ENCODE measurements at regions not wholly inside any gene's neighbourhood (a gene's known extent, or its start where the extent isn't known, plus 50 kb on each side); places are given as distances from the start of the nearest gene placed in this dataset.

- Histone ChIP-seq H2AFZ (ENCODE audit: control insufficient read depth, low read length) (no peak overlapping the region), H3K36me3 (ENCODE audit: control insufficient read depth in 2 of 2, extremely low read depth in 1 of 2, insufficient read depth in 2 of 2, low read length in 2 of 2) (no peaks in the 10 kb centered on the region), H3K9me3 (ENCODE audit: control insufficient read depth, low read depth, low read length) (no peaks in the 10 kb centered on the region), H3K27me3 (ENCODE audit: control insufficient read depth, extremely low read depth, insufficient read depth, low read length) (no peaks in the 10 kb centered on the region), H4K20me1 (ENCODE audit: control insufficient read depth, extremely low read depth, insufficient read depth, low read length) (no peaks in the 10 kb centered on the region), H3K79me2 (ENCODE audit: control insufficient read depth, insufficient read depth, low read length) (no peaks in the 10 kb centered on the region), H3K27ac (ENCODE audit: control insufficient read depth, insufficient read depth, low read length) (no peak overlapping the region), H3K4me1 (ENCODE audit: control insufficient read depth, extremely low read depth, insufficient read depth, low read length) (no peaks in the 10 kb centered on the region), H3K9ac (ENCODE audit: control insufficient read depth, extremely low read depth, insufficient read depth, low read length) (no peak overlapping the region), H3K4me2 (ENCODE audit: control insufficient read depth, extremely low read depth, insufficient read depth, low read depth, low read length) (no peak overlapping the region), H3K4me3 (ENCODE audit: control insufficient read depth in 2 of 3, extremely low read depth in 1 of 3, insufficient read depth in 2 of 3, low read depth in 1 of 3, low read length in 3 of 3) (no peak overlapping the region), H3K9me1 (ENCODE audit: control insufficient read depth, extremely low read depth, insufficient read depth, low read length) (no peaks in the 10 kb centered on the region)
- dilution Hi-C loops (cut with MboI; ENCODE audit: extremely low pct_ligation_motif_present, low sequenced_read_pairs) = no loop called here
- DNase-seq (ENCODE audit: low read depth, low spot score) (no peak), FAIRE-seq (no peak)
- TF ChIP-seq CTCF (optimal IDR thresholded peaks at IDR 0.05 in 1 of 3, IDR thresholded peaks at IDR 0.05 in 1 of 3, conservative IDR thresholded peaks at IDR 0.05 in 1 of 3; ENCODE audit: extremely low read depth in 1 of 3, insufficient read depth in 2 of 3, low read length in 3 of 3) (no peak), EZH2 (IDR thresholded peaks at IDR 0.05; ENCODE audit: low read length) (no peak)
Observed at GRCh38 chr9:80090317-80090716, 518.6 kb downstream of the TLE4 start.

GRCh38 chr9:80086822-80087345 lies 515.1 kb downstream of the TLE4 start:
- H3K27ac ChIP-seq (ENCODE audit: control insufficient read depth, insufficient read depth, low read length) = no peak overlapping the region
- TF ChIP-seq EZH2 (IDR thresholded peaks at IDR 0.05; ENCODE audit: low read length) (no peak), CTCF (optimal IDR thresholded peaks at IDR 0.05 in 1 of 3, IDR thresholded peaks at IDR 0.05 in 1 of 3, conservative IDR thresholded peaks at IDR 0.05 in 1 of 3; ENCODE audit: extremely low read depth in 1 of 3, insufficient read depth in 2 of 3, low read length in 3 of 3) (no peak)
- no peaks in the 10 kb centered on the region for H3K9me1 ChIP-seq (ENCODE audit: control insufficient read depth, extremely low read depth, insufficient read depth, low read length)
- no peaks in the 10 kb centered on the region for H3K27me3 ChIP-seq (ENCODE audit: control insufficient read depth, extremely low read depth, insufficient read depth, low read length)
- no peak for DNase-seq (ENCODE audit: low read depth, low spot score)
- no peaks in the 10 kb centered on the region for H3K4me1 ChIP-seq (ENCODE audit: control insufficient read depth, extremely low read depth, insufficient read depth, low read length)
- no peak overlapping the region for H3K9ac ChIP-seq (ENCODE audit: control insufficient read depth, extremely low read depth, insufficient read depth, low read length)
- H3K36me3 ChIP-seq (ENCODE audit: control insufficient read depth in 2 of 2, extremely low read depth in 1 of 2, insufficient read depth in 2 of 2, low read length in 2 of 2) = no peaks in the 10 kb centered on the region
- H3K9me3 ChIP-seq (ENCODE audit: control insufficient read depth, low read depth, low read length) = no peaks in the 10 kb centered on the region
- H4K20me1 ChIP-seq (ENCODE audit: control insufficient read depth, extremely low read depth, insufficient read depth, low read length) = no peaks in the 10 kb centered on the region
- no peak overlapping the region for H2AFZ ChIP-seq (ENCODE audit: control insufficient read depth, low read length)
- FAIRE-seq = no peak
- no peak overlapping the region for H3K4me2 ChIP-seq (ENCODE audit: control insufficient read depth, extremely low read depth, insufficient read depth, low read depth, low read length)
- dilution Hi-C loops (cut with MboI; ENCODE audit: extremely low pct_ligation_motif_present, low sequenced_read_pairs) = no loop called here
- H3K4me3 ChIP-seq (ENCODE audit: control insufficient read depth in 2 of 3, extremely low read depth in 1 of 3, insufficient read depth in 2 of 3, low read depth in 1 of 3, low read length in 3 of 3) = no peak overlapping the region
- no peaks in the 10 kb centered on the region for H3K79me2 ChIP-seq (ENCODE audit: control insufficient read depth, insufficient read depth, low read length)
